LoVo (cell line): ENCODE measurements at regions not wholly inside any gene's neighbourhood (a gene's known extent, or its start where the extent isn't known, plus 50 kb on each side); places are given as distances from the start of the nearest gene placed in this dataset.
"Not testable (repeated sequence)": the region's sequence is repeated elsewhere in the genome, so short reads cannot be mapped to it uniquely, and the experiment has no call there.

ENCODE experiments used
- DNase-seq: peaks from one replicate; pipeline ENCODE4 v3.0.0-alpha.2; 2016; ENCODE audit warnings: low spot score

DNA sequence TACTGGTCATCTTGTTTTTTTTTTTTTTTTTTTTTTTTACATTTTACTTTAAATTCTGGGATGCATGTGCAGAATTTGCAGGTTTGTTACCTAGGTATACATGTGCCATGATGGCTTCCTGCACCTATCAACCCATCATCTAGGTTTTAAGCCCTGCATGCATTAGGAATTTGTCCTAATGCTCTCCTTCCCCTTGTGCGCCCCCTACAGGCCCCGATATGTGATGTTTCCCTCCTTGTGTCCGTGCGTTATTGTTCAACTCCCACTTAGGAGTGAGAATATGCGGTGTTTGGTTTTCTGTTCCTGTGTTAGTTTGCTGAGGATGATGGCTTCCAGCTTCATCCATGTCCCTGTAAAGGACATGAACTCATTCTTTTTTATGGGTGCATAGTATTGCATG, 249.6 kb upstream of the SLC16A7 start:
- not testable (repeated sequence) for DNase-seq

DNA sequence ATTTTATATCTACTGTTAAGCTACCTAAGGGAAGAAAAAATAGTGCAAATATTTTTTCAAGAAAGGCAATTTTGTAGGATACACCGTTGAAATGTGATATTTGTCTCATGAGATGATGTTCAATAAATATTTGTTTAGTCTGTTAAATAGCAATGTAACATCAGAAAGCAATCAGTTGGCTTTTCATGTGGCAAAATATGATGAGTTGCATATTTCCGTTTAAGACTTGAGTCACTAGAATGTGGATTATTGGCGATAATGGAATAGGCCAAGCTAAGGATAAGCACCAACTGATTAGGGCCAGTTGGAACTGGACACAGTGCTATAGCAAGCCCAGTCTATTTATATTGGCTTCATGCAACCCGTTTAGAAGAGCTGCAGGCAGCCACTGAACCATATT, 250.4 kb upstream of the SLC16A7 start:
- DNase-seq = no peak

DNA sequence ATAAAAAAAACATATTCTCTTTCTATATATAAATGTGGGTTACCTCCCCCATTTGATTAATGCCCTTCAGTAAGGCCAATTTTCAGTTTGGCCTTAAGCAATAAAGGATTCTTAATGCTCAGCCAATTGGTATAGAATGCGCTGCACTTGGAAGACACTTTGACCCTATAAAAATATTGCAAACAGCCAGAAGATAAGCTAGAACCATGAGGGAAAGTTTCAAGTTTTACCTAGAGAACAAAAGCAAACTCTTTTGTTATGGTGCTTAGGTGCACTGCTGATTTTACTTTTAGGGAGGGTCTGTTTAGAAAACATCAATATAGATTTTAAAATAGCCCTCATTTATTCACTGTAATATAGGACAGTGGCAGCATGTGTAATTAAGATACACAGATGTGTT, 251.6 kb upstream of the SLC16A7 start:
- no peak for DNase-seq

DNA sequence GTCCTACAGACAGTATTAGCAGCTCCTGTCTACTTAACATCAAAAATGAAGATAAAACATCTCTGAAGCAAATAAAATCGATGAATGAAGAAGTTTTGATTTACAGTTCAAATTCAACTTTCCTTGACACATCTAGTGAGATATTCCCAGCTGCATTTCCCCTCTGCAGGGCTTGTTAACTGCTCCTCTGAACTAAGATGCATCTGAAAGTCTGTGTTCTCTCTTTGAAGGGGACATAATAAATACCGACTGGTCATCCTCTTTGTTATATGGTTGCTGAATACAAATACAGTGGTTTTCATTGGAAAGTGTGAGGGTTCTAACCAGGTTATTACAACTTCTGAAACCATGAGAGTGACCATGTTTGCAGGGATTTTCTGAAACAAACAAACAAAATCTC, 266.4 kb upstream of the SLC16A7 start:
- no peak for DNase-seq

DNA sequence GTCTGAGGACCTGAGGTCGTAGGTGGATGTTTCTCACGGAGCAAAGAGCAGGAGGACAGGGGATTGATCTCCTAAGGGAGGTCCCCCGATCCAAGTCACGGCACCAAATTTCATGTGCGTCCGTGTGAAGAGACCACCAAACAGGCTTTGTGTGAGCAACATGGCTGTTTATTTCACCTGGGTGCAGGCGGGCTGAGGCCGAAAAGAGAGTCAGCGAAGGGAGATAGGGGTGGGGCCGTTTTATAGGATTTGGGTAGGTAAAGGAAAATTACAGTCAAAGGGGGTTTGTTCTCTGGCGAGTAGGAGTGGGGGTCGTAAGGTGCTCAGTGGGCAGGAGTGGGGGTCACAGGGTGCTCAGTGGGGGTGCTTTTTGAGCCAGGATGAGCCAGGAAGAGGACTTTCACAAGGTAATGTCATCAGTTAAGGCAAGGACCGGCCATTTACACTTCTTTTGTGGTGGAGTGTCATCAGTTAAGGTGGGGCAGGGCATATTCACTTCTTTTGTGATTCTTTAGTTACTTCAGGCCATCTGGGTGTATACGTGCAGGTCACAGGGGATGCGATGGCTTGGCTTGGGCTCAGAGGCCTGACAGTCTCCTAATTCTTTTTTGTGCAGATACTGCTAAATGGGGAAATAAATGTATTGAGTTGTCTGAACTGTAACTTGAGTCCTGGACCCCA, 267.3 kb upstream of the SLC16A7 start:
- not testable (repeated sequence) for DNase-seq

DNA sequence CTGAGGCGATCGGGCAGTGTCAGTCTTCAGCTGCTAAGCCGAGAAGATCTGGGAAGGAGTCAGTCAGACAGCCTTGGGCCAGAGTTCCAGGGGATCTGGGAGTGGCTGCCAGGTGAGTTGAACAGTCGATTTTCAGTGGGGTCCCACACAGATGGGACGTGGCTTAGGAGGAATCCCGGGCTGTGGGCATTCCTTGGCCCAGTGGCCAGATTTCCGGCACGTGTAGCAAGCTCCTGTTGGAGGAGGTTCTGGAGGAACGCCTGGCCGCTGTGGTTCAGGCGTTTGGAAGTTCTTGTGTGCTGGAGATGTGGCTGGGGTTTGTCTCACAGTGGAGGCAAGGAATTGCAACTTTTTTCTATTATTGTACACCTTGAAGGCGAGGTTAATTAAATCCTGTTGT, 269.4 kb upstream of the SLC16A7 start:
- not testable (repeated sequence) for DNase-seq

DNA sequence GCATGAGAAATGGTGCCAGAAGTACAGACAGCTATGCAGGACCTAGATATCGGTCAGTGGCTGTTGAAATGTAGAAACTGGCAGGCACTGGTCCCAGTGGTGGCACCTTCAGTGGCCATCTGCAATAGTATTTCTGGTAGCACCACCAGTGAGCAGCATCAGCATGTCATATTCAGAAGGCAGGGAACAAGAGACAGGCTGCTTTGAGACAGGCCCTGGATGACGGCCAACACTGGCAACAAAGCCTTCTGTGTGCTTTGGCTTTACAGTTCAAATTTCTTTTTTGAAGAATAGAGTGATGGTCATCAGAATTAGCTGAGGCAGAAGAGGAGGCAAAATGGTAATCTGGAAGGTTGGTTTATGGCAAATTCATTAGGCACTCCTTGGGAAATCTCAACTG, 273.4 kb upstream of the SLC16A7 start:
- no peak for DNase-seq

DNA sequence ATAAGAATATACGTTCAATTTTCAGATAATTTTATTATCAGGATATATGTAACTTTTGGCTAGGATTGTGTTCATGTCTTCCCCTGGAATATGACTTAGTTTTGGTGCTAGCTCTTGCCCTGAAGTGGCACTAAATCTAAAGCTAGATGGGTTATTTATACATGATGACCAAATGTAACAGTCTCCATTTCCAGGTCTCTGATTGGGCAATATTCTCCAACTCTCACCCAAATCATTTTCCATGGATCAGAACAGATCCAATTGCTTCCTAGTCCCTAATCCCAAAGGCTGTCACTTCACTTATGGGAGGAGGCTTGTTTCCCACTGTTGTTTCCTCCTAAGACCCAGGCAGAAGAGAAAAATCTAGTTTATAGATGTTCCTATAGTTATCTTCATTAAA, 274.6 kb upstream of the SLC16A7 start:
- no peak for DNase-seq

DNA sequence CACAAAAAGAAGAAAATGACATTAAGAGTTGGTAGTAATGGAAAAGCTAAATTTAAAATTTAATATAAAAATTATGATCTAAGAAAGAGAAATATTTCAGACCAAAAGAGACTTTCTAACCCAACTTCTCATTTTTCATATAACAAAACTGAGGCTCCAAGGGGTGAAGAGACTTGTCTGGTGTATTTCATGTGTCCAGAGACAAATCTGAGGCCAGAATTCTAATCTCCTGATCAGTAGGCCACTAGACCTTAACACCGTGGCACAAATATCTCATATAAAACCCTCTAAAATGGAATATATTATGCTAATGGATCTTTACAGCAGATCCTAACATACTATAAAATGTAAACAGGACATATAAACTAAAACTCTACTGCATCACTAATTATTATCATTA, 275.7 kb upstream of the SLC16A7 start:
- DNase-seq = no peak

DNA sequence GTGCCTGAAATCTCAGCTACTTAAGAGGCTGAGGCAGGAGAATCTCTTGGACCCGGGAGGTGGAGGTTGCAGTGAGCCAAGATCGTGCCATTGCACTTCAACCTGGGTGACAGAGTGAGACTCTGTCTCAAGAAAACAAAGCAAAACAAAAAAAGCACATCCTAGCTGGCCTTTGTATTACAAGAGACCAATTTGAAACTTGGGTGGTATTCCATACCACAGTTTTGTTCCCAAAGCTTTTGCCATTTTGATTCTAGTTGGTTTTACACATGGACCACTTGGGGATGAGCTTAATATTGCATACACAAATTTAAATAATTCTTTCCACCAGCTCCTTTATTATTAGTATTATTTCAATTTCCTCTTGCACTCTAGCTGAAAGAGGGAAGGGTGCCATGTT, 276.9 kb upstream of the SLC16A7 start:
- DNase-seq = no peak

DNA sequence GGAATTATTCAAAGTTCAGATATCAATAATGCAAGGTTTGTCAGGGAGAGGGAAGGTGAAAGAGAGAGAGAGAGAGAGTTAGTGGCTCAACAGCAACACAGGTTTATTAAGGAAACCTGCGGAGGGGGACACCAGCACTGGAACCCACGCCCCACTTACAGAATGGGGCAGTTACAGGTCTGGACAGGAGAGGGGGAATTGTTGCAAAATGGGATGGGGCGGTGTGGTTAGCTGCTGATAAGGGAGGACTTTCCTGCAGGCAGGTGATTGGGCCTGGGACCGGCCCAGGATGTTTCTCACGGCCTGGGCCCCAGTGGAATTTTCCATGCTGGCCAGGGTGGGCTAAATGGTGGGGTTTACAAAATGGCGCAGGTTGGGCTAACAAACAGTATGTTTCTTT, 278.2 kb upstream of the SLC16A7 start:
- no peak for DNase-seq

DNA sequence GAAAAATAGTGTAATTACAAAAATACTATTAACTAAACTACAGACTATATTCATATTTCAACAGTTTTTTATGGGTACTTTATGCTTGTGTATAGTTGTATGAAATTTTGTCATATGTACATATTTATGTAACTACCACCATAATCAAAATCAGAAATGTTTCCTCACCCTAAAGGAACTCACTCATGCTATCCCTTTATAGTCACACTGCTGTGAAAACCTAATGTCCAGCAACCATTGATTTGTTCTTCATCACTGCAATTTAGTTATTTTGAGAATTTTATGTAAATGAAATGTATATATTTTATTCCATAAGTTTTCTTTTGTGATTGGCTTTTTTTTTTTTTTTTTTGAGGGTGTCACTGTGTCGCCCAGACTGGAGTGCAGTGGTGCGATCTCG, 278.9 kb upstream of the SLC16A7 start:
- no peak for DNase-seq

DNA sequence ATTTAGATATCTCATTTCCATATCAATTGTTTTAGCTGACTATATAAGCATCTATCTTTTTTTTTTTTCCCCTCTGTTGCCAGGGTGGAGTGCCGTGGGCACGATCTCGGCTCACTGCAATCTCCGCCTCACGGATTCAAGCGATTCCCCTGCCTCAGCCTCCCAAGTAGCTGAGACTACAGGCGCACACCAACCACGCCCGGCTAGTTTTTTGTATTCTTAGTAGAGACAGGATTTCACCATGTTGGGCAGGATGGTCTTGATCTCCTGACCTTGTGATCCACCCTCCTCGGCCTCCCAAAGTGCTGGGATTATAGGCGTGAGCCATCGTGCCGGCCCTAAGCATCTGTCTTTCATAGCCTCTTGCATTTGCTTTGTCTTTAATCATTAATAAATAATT, 279.5 kb upstream of the SLC16A7 start:
- not testable (repeated sequence) for DNase-seq

DNA sequence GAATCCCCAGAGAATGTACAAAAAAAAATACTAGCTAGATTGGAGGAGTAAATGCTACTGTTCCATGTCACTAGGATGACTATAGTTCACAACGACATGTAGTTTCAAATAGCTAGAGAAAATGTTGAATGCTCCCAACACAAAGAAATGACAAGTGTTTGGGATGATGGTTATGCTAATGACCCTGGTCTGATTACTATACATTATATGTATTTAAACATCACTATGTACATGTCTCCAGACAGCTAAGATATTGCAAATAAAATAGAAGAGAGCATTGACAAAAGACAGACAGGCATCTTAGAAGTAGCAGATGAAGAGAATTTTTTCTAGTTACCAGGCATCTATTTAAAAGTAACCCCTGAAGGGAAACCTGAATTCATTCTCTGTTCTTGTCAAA, 281.6 kb upstream of the SLC16A7 start:
- DNase-seq = no peak

DNA sequence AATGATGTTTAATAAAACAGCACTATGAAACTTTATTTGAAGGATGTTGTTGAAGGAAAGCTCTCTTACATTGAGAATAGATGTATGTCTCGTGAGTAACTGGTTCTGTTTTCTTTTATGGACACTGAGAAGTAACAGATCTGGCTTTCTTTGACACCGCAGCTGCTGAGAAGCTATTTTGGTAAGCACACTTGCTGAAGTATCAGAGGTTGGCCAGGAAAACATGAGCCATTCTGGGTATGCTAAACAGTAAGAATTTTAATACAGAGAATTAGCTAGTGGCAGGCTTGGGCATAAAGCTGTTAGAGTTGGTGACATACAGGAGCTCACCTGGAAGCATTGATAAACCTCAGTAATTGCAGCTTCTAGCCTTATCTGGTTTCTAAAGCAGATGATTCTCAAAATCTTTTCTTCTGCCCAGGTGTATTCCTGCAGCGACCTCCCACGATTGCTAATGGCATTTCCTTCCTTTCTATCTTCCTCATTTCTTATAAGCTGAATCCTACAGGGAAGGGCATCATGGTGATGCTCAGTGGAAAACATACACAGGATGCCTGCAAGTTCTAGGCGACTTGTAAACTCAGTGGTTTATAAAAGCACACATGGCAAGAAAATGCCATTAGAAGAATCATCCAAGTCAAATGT, 291.6 kb upstream of the SLC16A7 start:
- DNase-seq = no peak

DNA sequence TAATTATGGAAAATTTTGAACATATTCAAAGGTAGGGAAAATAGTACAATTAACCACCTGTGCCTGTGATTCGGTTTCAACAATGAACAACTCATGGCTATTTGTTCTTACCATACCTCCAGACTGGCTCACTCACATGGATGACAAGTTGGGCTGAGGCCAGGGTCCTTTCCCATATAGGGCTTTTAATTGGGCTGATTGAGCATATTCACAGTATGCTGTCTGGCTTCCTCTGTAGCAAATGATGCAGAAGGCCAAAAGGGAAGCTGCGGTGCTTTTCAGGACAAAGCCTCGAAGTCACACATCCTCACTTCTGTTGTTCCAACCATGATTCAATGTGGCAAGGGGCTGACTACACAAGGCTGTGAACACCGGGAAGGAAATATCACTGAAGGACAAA, 297.5 kb upstream of the SLC16A7 start:
- no peak for DNase-seq

DNA sequence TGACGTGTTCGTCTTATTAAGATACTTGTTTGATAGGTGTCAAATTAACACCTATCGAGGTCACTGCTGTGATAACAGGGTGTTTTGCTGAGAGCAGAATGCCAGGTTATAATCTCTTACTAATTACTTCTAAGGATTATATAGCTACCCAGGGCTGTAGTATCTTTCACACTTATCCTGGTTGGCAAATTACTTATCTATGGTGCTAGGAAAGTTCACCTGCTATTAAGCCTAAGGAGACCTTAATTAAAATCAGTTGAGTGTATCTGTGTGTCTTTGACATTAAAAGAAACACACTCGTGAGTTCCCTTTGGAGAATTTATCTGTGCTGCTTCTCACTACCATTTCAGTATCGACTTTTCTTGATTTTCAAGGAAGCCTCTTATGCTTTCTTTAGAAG, 301.6 kb upstream of the SLC16A7 start:
- no peak for DNase-seq

DNA sequence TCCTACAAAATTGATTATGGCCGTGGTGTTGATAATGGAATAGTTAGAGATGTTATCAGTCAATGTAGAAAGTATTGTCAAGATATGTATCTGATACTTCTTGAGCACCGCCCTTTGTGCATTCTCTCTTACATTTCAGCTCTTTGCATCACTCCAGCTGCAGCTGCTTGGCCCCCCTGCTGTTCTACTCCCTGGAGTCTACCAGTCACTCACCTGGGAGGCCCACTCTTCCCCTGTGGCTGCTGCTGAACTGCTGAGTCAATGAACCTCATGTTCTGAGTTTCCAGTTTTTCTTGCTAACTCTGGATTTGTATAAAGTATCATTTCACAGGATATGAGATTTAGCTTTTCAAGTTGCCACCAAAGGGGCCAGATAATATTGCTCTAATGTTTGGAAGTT, 312.8 kb upstream of the SLC16A7 start:
- no peak for DNase-seq

DNA sequence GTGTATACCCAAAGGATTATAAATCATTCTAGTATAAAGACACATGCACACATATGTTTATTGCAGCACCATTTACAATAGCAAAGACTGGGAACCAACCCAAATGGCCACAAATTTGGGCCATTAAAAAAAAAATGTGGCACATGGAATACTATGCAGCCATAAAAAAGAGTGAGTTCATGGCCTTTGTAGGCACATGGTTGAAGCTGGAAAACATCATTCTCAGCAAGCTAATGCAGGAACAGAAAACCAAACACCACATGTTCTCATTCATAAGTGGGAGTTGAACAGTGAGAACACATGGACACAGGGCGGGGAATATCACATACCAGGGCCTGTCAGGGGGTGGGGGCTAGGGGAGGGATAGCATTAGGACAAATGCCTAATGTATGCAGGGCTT, 322.3 kb upstream of the SLC16A7 start:
- DNase-seq = not testable (repeated sequence)

DNA sequence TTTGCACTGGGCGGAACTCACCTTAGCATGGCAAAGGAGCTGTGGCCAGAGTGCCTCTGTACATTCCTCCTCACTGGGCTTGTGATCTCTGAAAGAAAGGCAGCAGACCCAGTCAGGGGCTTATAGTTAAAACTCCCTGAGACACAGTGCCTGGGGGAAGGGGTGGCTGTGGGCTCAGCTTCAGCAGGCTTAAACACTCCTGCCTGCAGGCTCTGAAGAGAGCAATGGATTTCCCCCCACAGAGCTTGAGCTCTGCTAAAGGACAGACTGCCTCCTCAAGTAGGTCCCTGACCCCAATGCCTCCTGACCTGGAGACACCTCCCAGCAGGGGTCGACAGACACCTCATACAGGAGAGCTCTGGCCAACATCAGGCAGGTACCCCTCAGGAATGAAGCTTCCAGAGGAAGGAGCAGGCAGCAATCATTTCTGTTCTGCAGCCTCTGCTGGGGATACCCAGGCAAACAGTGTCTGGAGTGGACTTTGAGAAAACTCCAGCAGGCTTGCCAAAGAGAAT, 327.5 kb upstream of the SLC16A7 start:
- no peak for DNase-seq

DNA sequence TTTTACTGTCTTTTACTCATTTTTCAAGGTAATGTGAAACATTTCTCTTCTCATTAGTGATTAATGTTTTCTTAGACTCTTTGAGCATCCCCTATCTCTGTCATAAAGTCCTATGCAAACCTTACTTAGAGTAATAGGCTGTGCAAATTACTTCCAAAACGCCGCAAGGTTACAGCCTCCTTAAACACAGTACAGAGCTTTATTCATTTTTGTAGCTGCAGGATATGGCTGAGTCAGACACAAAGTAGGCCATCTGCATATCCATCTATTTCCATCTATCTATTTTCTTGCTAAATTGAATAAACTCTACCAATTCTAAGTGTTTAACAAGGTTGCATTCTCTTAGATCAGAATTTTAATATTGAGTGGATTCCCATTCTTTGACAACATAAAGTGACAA, 335.6 kb upstream of the SLC16A7 start:
- DNase-seq = no peak

DNA sequence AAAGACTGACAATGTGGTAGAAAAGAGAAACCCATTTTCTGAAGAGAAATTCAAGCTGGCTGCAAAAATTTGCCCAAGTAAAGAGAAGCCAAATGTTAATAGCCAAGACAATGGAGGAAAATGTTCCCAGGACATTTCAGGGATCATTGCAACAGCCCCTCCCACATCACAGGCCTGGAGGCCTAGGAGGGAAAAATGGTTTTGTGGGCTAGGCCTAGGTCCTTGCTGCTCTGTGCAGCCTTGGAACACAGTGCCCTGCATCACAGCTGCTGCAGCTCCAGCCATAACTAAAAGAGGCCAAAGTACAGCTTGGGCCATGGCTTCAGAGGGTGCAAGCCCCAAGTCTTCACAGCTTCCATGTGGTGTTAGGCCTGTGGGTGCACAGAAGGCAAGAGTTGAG, 332.4 kb upstream of the LRIG3 start:
- DNase-seq = no peak

DNA sequence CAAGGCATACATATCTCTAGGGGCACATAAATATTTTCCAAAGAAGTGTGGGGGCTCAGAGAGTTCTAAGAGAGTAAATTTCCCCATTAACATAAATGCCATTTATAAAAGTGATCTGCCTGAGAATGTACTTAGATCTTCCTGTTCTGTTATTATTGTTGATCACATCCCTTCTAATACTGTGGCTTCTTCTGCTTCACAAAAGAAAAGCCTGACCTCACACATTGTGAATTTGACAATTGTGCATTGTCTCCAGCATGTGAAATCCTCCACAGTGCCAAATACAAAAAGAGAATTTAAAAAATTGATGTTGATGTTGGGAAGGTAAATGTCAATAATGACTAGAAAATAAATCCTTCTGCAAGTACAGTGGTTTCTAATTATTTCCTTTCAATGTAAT, 330.5 kb upstream of the LRIG3 start:
- DNase-seq = no peak

DNA sequence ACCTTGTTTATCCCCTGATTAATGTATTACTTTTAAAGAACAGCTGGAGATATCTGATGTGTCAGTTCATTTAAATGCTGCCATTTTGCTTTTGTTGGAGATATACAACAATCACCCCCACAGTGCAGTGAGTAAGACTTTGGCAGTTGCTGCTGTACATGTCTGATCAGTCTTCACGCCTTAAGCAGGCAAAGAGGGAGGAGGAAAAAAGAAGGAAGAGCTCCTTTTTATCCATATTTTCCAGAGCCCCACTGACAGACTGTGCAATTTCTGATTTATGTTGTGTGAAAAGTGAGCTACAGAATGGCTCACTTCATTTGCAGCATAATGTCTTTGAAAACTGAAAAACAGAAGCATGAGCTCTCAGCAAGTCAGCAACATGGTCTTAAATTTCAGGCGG, 319.7 kb upstream of the LRIG3 start:
- DNase-seq = no peak
